Cardiac muscle cell (in vitro differentiated cells and primary cell): ENCODE measurements at regions not wholly inside any gene's neighbourhood (a gene's known extent, or its start where the extent isn't known, plus 50 kb on each side); places are given as distances from the start of the nearest gene placed in this dataset.

Experiments
- DNase-seq, 2 donors: peaks; one replicate each; pipeline versions ENCODE4 v3.0.0 to v3.0.0-alpha.2; 2010 to 2017; ENCODE audit warnings: low read depth in 1 of 2, low spot score in 1 of 2
- H3K27ac ChIP-seq: fragments of 200-600 bp; sonication (generic); 2 replicates; pipeline ENCODE4 v1.5.1; 2016
- H3K27me3 ChIP-seq: fragments of 200-600 bp; sonication (generic); 2 replicates; pipeline ENCODE4 v1.6.0; 2016; ENCODE audit warnings: control low read depth
- H3K36me3 ChIP-seq: fragments of 200-600 bp; sonication (generic); 2 replicates; pipeline ENCODE4 v1.5.1; 2016; ENCODE audit warnings: control low read depth
- H3K4me1 ChIP-seq: fragments of 200-600 bp; sonication (generic); 2 replicates; pipeline ENCODE4 v1.8.1; 2017; ENCODE audit warnings: low read depth, mild to moderate bottlenecking, mixed run types
- H3K4me3 ChIP-seq: fragments of 200-600 bp; sonication (generic); 2 replicates; pipeline ENCODE4 v1.5.1; 2016; ENCODE audit warnings: mild to moderate bottlenecking
- H3K9me3 ChIP-seq: fragments of 200-600 bp; sonication (generic); 2 replicates; pipeline ENCODE4 v1.5.1; 2017; ENCODE audit warnings: low read depth, mild to moderate bottlenecking, control low read depth
- TF ChIP-seq, protein P1 (sequence below): IDR thresholded peaks from 2 replicates; pipeline ENCODE4 v1.5.1; 2012; ENCODE audit warnings: low read depth, mild to moderate bottlenecking, low read length

DNA sequence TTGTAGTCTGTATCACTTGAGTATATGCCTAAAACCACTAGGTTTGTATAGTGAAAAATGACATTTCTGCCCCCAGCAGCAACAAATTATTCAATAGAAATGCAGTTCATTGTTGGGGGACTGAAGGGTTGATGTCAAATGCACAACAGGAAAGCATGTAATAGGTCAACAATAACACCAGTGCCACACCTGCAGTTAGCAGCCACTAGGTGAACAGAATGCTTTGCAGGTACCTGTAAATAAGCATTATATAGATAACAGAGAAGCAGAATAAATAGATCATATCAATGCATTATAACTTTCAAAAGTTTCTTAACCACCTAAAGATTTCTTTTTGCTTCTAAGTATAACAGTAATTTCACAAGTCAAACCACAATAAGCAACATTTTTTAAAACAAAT is 435.9 kb upstream of the DMAC1 start:
- Histone ChIP-seq H3K27ac (no peak overlapping the region), H3K4me3 (no peak overlapping the region), H3K27me3 (no peaks in the 10 kb centered on the region), H3K36me3 (no peaks in the 10 kb centered on the region), H3K9me3 (no peaks in the 10 kb centered on the region), H3K4me1 (no peaks in the 10 kb centered on the region)
- TF ChIP-seq, protein P1, sequence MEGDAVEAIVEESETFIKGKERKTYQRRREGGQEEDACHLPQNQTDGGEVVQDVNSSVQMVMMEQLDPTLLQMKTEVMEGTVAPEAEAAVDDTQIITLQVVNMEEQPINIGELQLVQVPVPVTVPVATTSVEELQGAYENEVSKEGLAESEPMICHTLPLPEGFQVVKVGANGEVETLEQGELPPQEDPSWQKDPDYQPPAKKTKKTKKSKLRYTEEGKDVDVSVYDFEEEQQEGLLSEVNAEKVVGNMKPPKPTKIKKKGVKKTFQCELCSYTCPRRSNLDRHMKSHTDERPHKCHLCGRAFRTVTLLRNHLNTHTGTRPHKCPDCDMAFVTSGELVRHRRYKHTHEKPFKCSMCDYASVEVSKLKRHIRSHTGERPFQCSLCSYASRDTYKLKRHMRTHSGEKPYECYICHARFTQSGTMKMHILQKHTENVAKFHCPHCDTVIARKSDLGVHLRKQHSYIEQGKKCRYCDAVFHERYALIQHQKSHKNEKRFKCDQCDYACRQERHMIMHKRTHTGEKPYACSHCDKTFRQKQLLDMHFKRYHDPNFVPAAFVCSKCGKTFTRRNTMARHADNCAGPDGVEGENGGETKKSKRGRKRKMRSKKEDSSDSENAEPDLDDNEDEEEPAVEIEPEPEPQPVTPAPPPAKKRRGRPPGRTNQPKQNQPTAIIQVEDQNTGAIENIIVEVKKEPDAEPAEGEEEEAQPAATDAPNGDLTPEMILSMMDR: no peak
- no peak for DNase-seq

DNA sequence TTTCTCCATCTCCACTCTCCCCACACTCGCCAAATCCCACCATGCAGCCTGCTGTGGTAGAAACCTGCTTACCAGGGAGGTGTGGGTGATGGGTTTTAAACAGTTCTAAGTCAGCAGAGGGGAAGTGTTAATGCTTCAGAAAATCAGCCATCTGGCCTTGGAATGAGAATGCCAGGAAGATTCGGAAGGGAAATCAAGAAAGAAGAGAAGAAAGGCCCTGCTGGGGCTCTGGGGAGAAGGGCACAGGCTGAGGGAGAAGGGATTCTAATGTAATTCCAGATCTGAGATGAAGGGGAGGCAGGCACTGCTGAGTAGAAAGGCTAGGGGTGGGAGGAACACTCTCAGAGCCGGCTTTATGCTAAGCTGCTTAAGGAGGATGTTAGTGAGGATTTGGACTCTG is 434.7 kb upstream of the DMAC1 start:
- Histone ChIP-seq H3K36me3 (no peaks in the 10 kb centered on the region), H3K27me3 (no peaks in the 10 kb centered on the region), H3K27ac (no peak overlapping the region), H3K4me1 (no peaks in the 10 kb centered on the region), H3K4me3 (no peak overlapping the region), H3K9me3 (no peaks in the 10 kb centered on the region)
- TF ChIP-seq, protein P1: no peak
- DNase-seq: no peak

DNA sequence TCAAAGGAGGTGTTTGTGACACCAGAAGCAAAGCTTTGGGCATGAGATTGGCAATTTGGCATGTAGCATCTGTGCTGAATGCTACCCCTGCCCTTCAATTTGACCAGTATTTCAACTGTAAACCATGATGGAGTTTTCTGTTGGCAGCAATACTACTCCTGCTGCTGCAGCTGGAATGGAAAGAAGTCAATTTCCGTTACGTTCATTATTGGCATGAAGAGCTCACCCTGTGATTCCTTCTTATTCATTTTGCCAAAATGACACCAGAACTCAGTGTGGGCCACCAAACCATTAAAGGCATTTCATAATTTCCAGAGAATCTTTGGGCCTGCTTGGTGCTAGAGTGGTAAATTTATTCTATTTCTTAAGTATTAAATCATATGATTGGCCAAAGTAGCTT is 433.1 kb upstream of the DMAC1 start:
- H3K27ac ChIP-seq: no peak overlapping the region
- no peak for DNase-seq
- no peaks in the 10 kb centered on the region for H3K36me3 ChIP-seq
- H3K4me3 ChIP-seq: no peak overlapping the region
- H3K27me3 ChIP-seq: no peaks in the 10 kb centered on the region
- TF ChIP-seq, protein P1: no peak
- no peaks in the 10 kb centered on the region for H3K9me3 ChIP-seq
- H3K4me1 ChIP-seq: no peaks in the 10 kb centered on the region

DNA sequence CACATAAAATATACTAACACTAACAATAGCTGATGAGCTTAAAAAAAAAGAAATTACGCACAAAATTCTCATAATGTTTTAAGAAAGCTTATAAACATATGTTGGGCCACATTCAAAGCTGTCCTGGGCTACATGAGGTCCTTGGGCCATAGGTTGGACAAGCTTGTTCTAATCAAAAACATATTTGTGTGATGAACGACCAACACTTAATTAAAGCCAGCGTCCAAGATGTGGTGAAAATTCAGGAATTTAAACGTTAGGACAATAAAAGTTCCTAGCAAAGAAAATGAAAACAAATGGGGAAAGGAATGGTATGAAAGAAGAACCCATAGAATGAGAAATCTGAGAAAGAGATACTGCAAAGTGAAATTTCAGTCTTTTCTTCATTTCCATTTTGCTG is 429.6 kb upstream of the DMAC1 start:
- Histone ChIP-seq H3K4me3 (no peak overlapping the region), H3K27me3 (no peaks in the 10 kb centered on the region), H3K4me1 (no peaks in the 10 kb centered on the region), H3K27ac (no peak overlapping the region), H3K9me3 (no peaks in the 10 kb centered on the region), H3K36me3 (no peaks in the 10 kb centered on the region)
- no peak for DNase-seq
- TF ChIP-seq, protein P1: no peak

DNA sequence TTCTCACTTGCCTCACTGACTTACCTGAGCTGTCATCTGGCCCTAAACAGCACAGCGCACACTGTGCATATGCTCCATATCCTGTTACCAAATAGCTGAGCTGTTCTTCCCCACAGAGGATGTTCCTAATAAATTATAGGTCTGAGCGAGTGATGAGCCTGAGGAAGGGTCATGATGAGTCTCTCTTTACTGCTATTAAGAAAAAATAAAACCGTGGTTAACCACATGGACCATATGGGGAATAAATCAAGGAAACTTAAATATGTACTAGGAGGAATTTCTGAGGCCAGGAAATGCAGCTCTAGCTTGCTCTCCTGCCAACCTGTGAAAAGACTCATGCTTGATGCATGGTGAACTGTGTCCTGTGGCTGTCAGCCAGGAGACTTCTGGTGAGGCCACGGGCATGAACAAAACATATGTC is 424.8 kb upstream of the DMAC1 start:
- Histone ChIP-seq H3K9me3 (no peaks in the 10 kb centered on the region), H3K4me1 (no peaks in the 10 kb centered on the region), H3K27ac (no peak overlapping the region), H3K4me3 (no peak overlapping the region), H3K36me3 (no peaks in the 10 kb centered on the region), H3K27me3 (no peaks in the 10 kb centered on the region)
- TF ChIP-seq, protein P1: no peak
- no peak for DNase-seq

DNA sequence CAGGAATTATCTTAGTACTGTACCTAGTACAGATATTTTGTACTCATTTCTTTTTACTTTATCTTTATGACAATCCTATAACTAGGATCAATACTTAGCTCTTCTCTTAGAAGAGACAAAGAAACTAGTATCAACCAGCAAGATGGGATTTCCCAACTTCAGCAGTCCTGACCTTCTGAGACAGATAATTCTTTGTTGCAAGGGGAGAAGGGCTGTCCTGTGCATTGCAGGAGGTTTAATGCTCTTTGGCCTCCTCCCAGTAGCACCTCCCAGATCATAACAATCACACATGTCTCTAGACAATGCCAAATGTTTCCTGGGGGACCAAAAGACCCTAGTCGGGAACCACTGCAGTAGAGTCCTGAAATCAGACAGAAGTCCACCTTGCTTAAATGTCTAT is 424.3 kb upstream of the DMAC1 start:
- DNase-seq: no peak
- Histone ChIP-seq H3K4me1 (no peaks in the 10 kb centered on the region), H3K27me3 (no peaks in the 10 kb centered on the region), H3K27ac (no peak overlapping the region), H3K36me3 (no peaks in the 10 kb centered on the region), H3K9me3 (no peaks in the 10 kb centered on the region), H3K4me3 (no peak overlapping the region)
- TF ChIP-seq, protein P1: no peak
